HUDEP-2 (cell line): ENCODE measurements at regions not wholly inside any gene's neighbourhood (a gene's known extent, or its start where the extent isn't known, plus 50 kb on each side); places are given as distances from the start of the nearest gene placed in this dataset.
A peak's percentile ranks its signal among the peaks of the same experiment; 100 is the strongest.

ENCODE experiments used
- DNase-seq, 76 experiments: peaks; one replicate each; lab custom pipeline; 2025; ENCODE audit not compliant: unreplicated experiment in 76 of 76; lab: John Stamatoyannopoulos, UW

- no peak for DNase-seq
These were observed 245.3 kb downstream of the POLR1F start for GRCh38 chr7:19463581-19463980.

GRCh38 chr7:19455623-19456022 is 253.2 kb downstream of the POLR1F start:
- DNase-seq, result no peak

DNA sequence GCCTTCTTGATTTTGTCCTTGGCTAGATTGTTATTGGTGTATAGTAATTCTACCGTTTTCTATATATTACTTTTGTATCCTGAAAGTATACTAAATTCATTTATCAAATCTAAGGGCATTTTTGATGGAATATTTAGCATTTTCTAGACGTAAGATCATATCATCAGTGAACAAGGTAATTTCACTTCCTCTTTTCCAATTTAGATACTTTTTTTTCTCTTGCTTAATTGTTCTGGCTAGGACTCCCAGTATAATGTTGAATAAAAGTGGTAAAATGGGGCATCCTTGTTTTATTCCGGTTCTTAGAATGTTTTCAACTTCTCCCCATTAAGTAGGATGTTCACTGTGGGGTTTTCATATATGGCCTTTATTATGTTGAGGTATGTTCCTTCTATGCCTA is 260.7 kb downstream of the POLR1F start:
- DNase-seq, result no peak

DNA sequence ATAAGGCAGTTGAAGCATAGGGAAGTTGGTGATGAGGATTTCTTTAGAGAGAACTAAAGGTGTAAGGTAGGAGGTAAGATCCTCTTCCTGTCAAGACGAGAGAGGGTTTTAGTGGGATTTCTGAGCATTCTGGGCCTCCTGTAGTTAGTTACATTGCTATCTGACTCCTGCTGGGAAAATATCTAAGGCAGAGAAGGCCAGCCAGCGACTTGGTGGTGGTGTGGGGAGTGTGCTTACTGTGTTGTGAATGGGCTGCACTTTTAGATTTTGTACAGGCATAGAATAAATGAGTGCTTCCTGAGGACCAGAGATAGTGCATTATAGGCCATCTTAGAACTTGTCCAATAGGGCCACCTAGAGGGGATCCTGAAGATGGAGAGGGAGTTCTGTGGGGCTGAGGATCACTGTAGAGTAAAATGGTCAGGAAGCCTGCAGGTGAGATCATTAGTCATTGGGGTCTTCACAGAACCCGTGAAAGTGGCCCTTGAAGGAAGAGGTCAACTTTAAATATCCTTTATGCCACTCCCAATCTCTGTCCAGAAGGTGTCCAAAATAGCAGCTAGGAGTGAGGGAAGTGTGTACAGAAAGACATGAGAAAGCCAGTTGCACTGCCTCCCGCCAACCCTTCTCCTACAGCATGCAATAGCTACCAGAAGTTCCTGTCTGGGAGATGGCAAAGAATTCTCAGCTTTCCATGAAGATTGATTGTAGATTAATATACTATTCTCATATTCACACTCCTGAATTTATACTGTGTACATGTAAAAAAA is 266.6 kb downstream of the POLR1F start:
- DNase-seq, result peak in 15 of 76 experiments; percentile 0 to 48 (median 22)

DNA sequence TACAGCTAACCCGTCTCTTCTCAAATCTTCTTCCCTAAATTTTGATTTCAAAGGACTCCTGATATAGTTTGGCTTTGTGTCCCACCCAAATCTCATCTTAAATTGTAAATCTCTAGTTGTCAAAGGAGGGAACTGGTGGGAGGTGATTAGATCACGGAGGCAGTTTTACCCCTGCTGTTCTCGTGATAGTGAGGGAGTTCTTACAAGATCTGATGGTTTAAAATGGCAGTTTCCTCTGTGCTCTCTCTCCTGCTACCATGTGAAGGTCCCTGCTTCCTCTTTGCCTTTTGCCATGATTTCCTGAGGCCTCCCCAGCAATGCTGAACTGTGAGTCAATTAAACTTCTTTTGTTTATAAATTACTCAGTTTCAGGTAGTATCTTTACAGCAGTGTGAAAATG is 269.3 kb downstream of the POLR1F start:
- no peak for DNase-seq

- DNase-seq, result no peak
These were observed 271.4 kb downstream of the POLR1F start for GRCh38 chr7:19437446-19437845.

- DNase-seq, result no peak
These were observed 280.9 kb downstream of the POLR1F start for GRCh38 chr7:19427944-19428343.

DNA sequence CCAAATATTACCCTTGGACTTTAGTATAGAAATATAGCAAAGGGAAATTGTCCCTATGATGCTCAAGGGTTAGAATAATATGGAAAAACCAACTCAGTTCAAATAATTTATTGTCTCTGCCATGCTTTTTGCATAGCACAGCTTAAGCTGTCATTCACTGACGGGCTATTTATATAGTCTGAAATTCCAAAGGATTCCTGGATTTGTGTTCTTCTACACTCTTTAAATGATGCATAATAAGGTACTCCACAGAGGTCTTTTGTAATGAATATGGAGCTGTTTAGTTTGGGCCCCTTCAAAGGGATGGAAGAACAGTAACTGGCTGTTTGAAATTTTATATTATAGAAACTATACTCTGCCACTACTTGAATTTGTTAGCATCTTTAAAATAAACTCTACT is 276.6 kb upstream of the FERD3L start:
- no peak for DNase-seq

DNA sequence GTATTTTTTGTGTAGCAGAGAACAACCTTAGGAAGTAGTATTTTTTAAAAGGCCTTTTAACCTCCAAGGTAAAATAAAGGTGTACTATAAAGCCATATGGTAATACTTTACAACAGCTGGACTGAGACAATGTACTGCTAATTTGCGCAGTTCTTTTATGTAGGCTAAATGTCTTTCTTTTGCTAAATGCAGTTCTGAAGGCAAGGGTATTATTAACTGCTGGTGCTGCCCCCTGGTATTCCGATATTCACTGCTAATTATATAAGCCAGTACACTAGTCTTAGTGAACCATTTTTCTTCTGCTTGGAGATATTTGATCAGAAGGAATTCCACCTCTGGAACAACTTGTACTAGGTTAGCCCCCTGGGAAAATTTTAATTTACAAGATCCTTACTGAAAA is 272.0 kb upstream of the FERD3L start:
- no peak for DNase-seq

GRCh38 chr7:19415123-19415522 is 269.9 kb upstream of the FERD3L start:
- no peak for DNase-seq

DNA sequence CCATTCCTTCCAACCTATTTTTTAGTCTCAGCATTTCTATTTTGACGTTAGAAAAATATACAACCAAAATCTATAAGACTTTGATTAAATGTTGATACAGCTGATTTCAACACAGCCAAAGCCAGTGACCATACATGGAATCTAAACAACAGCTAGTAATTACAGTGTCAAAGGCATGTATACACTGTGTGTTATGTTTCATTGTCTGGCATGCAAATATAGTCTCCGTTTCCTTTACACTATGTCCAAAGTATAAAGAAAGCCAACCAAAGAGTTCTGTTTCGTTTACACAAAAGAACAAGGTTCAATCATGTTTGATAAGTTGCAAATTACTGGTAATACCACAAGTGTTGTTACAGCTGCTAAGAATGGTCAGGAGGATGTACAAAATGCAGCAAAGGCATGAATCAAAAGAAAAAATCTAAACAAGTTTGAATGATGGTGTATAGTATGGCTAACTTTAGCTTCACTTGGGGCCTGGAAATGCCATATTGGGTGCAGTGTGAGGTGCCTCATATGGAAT is 268.3 kb upstream of the FERD3L start:
- DNase-seq, result no peak

GRCh38 chr7:19410691-19411090 is 265.5 kb upstream of the FERD3L start:
- DNase-seq, result no peak

- no peak for DNase-seq
These were observed 264.9 kb upstream of the FERD3L start for GRCh38 chr7:19410106-19410505.

DNA sequence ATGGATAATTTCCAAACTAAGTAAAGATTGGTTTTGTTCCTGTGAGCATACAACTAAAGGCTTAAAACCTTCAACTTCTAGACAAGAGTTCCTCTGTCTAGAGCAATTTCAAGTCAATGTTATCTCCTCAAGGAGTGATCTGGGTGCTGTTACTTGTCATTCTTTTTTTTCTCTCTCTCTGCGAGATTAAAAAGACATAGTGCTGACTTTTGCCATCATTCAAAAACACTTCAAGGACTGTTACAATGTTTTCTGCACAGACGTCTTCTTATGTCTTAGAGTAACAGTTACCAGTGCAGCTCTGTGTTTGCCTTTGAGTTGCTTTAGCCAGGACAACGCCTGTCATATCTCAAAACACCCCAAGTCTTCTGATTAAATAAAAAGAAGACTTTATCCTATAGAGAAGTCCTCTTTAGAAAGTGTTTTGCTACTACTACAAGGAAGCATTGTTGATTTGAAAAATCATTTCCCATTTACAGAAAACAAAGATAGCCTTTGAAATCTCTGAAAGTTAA is 263.5 kb upstream of the FERD3L start:
- DNase-seq, result no peak

GRCh38 chr7:19407270-19407669 is 262.0 kb upstream of the FERD3L start:
- DNase-seq, result no peak

- DNase-seq, result no peak
These were observed 260.3 kb upstream of the FERD3L start for GRCh38 chr7:19405541-19405940.

GRCh38 chr7:19404912-19405329 is 259.7 kb upstream of the FERD3L start:
- peak in 7 of 76 experiments; percentile 1 to 44 (median 14) for DNase-seq

DNA sequence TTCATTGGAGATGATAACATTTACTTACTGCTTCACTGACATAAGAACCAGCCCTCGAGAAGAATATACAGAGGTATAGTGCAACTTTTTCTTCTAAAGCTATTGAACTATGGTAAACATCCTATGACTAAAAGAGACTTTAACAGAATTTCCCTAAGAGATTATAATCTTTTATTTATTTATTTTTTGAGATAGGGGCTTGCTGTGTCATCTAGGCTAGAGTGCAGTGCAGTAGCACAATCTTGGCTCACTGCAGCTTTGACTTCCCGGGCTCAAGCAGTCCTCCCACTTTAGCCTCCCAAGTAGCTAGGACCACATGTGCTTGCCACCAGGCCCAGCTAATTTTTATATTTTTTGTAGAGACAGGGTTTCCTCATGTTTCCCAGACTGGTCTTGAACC is 258.5 kb upstream of the FERD3L start:
- no peak for DNase-seq

DNA sequence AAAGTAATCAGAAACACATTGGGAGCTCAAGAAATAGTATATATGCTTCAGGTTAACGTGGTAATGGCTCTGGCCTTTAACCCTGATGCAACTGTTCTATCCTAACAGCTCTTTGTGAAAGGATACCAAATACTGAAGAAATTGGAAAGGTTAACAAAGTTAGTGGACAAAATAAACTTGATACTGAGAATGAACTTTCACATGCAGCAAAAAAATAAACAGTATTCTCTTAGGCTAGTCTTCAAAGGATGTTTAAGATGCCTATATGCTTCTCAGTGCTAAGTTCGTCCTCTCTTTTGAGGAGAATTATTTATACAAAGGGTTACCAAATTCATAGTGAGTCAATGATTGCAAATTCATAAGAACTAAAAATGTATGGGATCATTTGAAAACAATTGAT is 256.2 kb upstream of the FERD3L start:
- DNase-seq, result no peak

DNA sequence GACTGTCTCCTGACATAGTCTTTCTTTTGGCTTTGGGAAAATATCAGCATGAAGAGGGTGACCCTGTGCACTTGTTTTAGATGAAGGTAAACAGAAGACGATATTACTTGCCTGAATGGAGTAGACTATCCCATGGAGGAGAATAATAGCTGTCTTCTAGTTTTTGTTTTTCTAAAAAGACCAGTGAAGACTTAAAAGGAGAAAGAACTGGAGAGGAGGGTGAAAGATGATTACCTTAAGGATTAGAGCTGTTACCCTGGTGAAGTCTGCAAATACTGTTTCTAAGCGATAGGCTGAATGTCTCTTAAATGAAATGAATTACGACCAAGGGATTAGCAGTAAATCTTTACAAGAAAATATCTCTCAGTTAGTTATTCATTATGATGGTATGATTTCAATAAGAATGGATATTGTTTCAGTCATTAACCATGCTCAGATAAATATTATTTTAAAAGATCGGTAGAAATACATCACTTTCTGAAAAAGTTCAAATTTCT is 255.6 kb upstream of the FERD3L start:
- no peak for DNase-seq

DNA sequence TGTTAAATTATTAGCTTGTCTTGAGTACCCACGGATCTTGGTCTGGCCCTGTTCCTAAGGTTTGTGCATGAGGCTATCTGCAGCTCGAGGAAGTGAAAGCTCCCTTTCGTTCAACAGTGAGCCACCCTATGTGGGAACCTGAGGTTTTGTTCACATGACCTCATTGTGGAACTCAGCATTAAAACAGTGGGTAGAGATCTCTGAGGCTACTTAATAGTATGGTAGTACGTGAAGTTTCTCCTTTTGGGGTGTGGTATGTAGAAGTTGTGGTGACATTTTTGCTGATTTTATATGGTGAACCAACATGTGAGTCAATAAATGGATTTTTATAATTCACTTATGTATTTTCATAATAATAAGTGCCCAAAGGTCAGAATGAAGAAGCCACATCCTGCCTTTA is 252.7 kb upstream of the FERD3L start:
- peak in 2 of 76 experiments; percentile 1 to 5 for DNase-seq

GRCh38 chr7:19392246-19392645 is 247.0 kb upstream of the FERD3L start:
- no peak for DNase-seq
